GM20431 (cell line): ENCODE measurements at regions not wholly inside any gene's neighbourhood (a gene's known extent, or its start where the extent isn't known, plus 50 kb on each side); places are given as distances from the start of the nearest gene placed in this dataset.

Experiments
- in situ Hi-C: fragments of 300-500 bp; cut with MseI, MboI; formaldehyde crosslinking; loops from one replicate; pipeline ENCODE4 v1.15.0; 2020; ENCODE audit warnings: low sequenced_read_pairs; ENCODE audit not compliant: unreplicated experiment

DNA sequence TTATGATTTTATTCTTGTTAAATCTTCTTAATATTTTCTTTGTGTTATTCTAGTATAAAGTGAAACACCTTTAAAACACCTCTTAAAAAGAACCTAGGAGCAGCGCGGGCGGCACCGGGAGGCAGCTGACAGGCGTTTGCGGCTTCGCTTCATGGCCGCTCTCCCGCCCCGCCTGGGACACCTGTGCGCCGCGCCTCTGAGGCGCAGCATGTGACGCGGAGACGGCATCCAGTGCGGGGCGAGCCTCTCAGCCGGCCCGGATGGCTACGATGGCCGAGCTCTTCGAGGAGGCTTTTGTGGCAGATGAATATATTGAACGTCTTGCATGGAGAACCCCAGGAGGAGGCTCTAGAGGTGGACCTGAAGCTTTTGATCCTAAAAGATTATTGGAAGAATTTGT is 1592.7 kb downstream of the TECRL start:
- in situ Hi-C loops, result no loop called here

DNA sequence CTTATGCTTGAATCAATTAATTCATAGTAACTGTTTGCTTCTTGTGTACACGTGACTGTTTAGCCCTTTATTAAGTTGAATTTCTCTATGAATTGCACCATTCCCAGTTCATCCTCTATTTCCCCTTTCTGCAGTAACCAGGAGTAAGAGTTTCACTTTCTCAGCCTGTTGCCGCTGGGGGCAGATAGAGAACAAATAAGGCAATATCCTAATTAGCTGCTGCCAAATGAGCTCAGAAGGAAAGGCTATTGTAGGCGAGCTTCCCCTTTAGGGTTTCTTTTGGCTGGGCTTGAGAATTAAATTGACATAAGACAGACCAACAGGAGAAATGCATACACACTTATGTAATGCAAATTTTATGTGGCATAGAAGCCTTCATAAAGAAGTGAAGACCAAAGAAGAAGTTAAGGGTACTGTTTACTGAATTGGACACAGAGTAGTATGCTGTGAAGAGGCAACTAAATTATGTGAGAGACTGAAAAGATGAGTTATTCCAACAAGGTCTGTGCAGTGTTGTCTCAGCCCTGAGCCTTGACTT is 1594.7 kb downstream of the TECRL start:
- in situ Hi-C loops, result no loop called here

DNA sequence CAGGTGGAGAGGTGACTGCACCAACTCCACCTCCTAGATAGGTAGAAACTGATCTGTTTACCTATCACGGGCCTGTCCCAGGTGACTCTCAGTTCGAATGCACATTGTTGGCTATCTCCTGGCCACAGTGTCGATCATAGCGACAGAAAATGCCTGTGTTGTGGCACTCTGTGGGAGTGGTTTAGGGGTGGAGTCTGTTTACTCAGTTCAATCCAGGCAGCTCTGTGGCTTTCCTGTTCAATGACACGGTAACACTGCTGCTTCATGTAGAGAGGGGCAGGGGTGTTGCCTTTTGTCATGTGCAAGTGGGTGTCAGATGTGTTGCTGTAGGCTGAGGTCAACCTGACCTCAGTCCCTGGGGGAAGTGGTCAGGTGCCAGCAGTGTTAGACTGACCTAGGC is 1602.4 kb downstream of the TECRL start:
- in situ Hi-C loops, result no loop called here

GRCh38 chr4:62804075-62804474 is 1603.9 kb downstream of the ADGRL3 start:
- in situ Hi-C loops, result no loop called here

GRCh38 chr4:62797221-62797620 is 1597.1 kb downstream of the ADGRL3 start:
- in situ Hi-C loops, result no loop called here

DNA sequence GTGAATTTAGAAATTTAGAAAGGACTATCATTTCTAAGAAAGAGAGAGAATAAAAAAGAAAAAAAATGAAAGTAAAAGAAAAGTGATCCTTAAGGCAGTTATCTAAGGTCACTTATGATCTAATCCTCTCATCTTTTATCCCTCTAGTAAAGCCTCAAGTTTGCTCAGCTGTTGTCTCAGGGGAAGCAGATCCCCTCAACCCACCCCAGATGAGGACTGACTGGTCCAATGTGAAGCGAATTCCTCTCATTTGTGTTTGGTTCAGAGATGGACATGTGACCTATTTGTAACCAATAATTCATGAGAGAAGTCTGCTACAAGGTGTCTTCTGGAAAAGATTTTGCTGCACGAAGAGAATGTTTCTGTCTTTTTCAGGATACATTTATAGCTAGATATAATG is 1591.3 kb downstream of the ADGRL3 start:
- in situ Hi-C loops, result no loop called here

- in situ Hi-C loops, result no loop called here
Observed at GRCh38 chr4:62771983-62772557, 1571.9 kb downstream of the ADGRL3 start.

- in situ Hi-C loops, result no loop called here
Observed at GRCh38 chr4:62740296-62740695, 1540.2 kb downstream of the ADGRL3 start.

GRCh38 chr4:62717154-62717553 is 1517.0 kb downstream of the ADGRL3 start:
- in situ Hi-C loops, result no loop called here

DNA sequence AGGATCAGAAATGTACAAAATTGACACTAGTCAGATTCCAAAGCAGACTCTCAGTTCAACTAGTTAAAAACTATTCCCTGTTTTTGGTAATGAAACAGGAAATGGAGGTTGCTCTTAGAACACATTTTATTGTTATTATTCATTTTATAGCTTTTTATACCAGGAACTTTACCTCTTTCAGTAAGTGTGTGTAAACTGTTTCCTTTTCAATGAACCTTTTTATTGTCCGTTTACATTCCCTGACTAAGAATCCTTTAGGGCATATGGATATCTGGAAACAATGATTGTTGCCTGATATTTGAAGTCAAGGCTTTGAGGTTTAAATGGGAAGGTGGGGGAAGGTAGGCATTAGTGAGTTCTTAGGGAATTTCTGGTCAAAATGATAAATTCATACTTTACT is 1511.4 kb downstream of the ADGRL3 start:
- in situ Hi-C loops, result no loop called here

DNA sequence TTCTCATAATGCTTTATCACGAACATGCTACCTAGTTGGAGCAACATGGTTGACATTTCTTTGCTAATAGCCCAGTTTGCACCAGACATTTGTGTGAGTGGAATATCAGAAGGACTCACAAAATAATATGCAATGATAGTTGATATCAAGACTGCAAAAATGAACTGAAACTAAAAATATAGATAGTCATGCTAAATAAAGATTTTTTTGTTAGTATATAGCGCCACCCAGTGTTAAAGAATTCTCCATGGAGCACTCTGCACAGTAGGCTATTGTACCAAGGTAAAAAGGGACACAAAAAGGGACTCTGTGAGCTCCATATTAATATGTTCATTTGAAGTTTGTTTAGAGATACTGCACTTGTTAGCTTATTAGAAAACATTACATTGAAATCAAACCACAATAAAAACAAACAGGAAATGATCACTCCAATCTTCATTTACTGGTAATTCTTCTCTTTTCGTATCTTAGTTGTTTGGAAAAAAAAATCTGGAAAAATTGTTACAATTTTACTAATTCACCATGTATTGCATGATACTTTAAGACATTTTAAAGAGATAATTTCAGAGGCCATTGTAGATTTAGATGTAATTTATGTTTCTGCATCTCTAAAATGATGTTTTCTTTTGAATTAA is 1509.6 kb downstream of the ADGRL3 start:
- in situ Hi-C loops, result no loop called here

DNA sequence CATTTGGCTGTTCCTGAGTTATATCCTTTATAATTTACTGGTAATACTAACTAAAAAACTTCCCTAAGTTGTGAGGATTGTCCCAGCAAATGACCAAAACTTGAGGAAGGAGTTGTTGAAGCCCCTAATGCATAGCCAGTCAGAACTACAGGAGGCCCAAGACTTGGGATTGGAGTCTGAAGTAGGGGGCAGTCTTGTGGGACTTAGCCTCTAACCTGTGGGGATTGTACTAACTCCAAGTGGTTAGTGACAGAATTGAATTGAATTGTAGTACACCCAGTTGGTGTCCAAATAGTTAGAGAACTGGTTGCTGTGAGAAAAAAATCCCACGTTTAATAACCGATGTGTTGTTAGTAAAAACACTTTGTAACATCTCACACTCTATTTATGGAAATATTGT is 1506.3 kb downstream of the ADGRL3 start:
- in situ Hi-C loops, result no loop called here

GRCh38 chr4:62683799-62684566 is 1483.9 kb downstream of the ADGRL3 start:
- in situ Hi-C loops, result no loop called here

- in situ Hi-C loops, result no loop called here
Observed at GRCh38 chr4:62676962-62677361, 1476.8 kb downstream of the ADGRL3 start.

GRCh38 chr4:62670514-62670913 is 1470.4 kb downstream of the ADGRL3 start:
- in situ Hi-C loops, result no loop called here

DNA sequence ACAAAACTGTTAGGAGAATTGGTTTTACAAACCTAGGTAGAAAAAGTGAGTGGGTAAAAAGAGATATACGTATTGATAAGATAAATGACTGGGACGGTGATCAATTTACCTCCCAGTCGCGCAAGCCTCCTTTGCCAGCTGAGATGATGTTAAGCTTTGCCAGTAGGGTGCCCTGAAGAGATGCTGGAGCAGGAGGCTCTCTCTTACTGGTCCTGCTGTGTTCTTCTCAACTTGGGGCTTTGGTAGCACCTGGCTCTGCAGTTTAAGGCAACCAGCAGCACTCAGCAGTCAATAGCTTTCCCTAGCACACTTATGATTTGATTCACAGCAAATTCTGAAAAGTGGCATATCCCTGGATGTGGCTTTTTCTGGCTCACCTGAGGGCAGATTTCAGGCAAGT is 1461.7 kb downstream of the ADGRL3 start:
- in situ Hi-C loops, result no loop called here

GRCh38 chr4:62656006-62656405 is 1455.9 kb downstream of the ADGRL3 start:
- in situ Hi-C loops, result no loop called here

GRCh38 chr4:62644372-62644771 is 1444.2 kb downstream of the ADGRL3 start:
- in situ Hi-C loops, result no loop called here

DNA sequence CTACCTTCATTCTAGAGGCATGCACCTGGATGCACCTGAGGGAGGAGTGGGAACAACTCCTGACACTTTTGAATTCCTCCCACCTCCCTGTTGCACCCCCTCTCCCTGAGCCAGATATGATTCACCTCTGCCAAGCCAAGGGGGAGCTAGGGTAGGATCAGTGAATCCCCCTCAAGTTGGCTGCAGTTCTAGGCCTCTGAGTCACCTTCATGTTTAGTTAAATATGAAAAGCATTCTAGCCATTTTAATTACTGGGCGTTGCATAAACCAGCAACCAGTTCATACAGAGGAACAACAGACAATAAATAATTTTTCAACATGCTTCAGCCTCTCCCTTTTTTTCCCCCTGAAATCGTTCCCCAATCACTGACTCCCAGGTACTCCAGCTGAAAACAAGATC is 1440.2 kb downstream of the ADGRL3 start:
- in situ Hi-C loops, result no loop called here

GRCh38 chr4:62627671-62628070 is 1427.5 kb downstream of the ADGRL3 start:
- in situ Hi-C loops, result no loop called here

GRCh38 chr4:62627141-62627540 is 1427.0 kb downstream of the ADGRL3 start:
- in situ Hi-C loops, result no loop called here
